GM19239 (cell line): ENCODE measurements at regions not wholly inside any gene's neighbourhood (a gene's known extent, or its start where the extent isn't known, plus 50 kb on each side); places are given as distances from the start of the nearest gene placed in this dataset.
"Not testable (repeated sequence)": the region's sequence is repeated elsewhere in the genome, so short reads cannot be mapped to it uniquely, and the experiment has no call there.

Experiments
- DNase-seq: peaks from one replicate; pipeline ENCODE4 v3.0.0; 2011; ENCODE audit warnings: low spot score; ENCODE audit not compliant: insufficient read length
- FAIRE-seq: peaks from 2 replicates; lab custom pipeline; 2011; peaks lifted over from hg19 to GRCh38; lab: Jason Lieb, UNC

DNA sequence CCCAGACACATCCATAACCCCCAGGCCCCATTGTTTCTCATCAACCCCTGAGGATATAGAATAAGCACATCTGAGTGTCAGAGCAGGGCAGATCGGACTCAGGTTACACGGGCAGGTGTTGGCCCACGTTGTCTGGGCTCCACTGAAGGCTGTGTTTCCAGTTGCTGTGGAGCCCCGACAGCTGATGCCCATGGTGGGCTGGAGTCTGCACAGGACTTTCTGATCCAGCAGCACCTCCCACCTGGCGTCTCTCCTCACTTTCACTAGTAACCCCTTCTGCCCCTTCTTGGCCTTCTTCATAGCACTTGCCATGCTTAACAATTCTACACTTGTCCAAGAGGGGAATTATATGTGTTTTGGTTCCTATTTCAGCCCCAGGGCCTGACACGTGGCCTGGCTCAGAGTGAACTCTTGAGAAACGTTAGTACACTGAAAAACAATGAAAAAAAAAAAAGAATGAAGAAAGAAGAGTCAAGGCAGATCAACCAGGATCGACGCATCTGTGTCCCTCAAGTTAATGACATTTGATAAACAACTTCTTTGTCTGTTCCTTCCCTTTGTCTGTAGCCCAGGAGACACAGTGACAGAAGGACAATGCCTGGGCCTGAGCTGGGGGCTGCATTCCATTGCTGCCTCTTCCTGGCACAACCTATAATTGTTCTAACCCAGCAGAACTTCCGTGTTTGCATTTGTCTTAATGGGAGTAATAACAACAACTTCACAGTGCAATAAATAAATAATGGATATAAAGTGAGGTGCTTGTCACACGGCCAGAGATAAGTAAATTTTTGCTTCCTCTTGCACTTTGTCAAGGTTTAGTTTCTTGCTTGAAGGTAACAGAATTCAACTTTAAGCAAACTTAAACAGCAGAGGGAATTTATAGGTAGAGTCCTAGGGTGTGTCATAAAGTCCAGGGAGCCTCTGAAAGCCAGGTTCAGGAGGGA, 224.2 kb upstream of the SSTR4 start:
- FAIRE-seq (no peak), DNase-seq (no peak)

GRCh38 chr20:22814471-22815205, 220.5 kb upstream of the SSTR4 start:
- DNase-seq (no peak), FAIRE-seq (no peak)

DNA sequence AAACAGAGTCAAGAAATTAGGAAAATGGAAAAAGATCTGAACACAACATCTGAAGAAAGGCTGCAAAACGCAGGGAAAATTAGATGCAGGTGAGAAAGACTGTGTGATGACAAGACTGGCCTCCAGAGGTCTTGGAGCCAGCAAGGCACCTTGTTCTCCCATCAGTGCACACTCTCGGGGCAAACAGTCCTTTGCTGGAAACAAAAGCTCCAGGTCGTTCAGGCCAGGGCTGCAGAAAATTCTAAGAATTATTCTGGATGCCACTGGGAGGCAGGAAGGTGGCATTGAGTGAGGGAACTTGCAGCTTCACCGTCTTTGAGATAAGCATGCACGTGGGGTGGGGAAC, 219.9 kb upstream of the SSTR4 start:
- FAIRE-seq = no peak
- DNase-seq = no peak

GRCh38 chr20:22815603-22816315, 219.4 kb upstream of the SSTR4 start:
- no peak for FAIRE-seq
- DNase-seq = no peak

- DNase-seq = no peak
- no peak for FAIRE-seq
These were observed 216.5 kb upstream of the SSTR4 start for GRCh38 chr20:22818636-22819035.

DNA sequence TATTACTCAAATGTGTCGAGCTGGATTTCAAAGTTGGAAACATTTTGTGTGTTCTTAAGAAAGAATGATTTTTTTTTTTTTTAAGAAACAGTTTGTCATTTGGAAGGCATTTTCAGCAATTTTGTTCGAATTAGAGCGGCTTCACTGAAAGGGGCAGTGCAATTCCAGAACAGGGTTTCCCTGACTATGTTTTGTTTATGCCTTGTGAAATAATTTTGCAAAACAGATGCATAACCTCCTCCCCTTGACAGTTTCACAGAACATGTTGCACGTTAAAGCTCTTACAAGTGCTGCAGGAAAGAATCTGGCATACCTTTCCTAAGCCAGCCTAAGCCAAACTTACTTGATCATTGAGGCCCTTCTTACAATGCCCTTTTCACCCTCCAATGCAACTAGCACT, 216.0 kb upstream of the SSTR4 start:
- no peak for DNase-seq
- FAIRE-seq = no peak

GRCh38 chr20:22819784-22820183, 215.3 kb upstream of the SSTR4 start:
- FAIRE-seq = no peak
- DNase-seq = no peak

GRCh38 chr20:22821081-22821727, 213.9 kb upstream of the SSTR4 start:
- FAIRE-seq (no peak), DNase-seq (no peak)

DNA sequence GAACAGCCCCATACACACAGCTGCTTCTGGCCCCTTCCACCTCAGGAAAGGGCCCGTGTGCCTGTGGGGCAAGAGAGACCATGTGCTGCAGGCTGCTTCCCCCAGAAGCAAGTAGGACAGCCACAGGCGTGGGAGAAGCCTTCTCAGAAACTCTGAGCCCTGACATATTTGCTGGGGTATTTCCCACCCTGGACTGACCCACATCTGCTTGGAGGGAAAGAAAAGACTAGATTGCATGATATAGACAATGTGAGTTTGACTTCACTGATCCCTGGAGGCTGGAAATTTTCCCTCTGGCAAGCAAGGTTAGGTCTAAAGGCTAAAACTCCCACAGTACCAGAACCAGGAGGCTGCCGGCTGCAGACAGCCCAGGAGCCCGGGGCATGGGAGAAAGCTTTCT, 213.3 kb upstream of the SSTR4 start:
- FAIRE-seq = no peak
- no peak for DNase-seq

DNA sequence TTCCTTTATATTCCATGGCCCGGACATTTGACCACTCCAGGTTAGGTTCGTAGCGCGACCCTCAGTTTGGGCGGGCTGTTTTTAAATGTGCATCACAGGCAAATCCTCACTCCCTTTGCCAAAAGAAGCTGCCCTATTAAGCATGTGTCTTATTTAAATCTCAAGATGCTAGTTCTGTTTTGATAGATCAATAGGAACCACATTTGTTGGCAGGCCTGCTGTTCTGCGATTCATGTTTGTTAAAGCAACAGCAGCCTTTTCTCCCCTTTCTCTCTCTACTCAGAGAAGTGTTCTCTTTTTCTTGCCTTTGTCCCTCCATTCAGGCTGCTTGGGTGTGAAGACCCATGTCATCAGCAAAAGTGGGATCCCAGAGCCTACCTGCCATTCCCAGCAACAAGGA, 212.0 kb upstream of the SSTR4 start:
- DNase-seq (no peak), FAIRE-seq (no peak)

DNA sequence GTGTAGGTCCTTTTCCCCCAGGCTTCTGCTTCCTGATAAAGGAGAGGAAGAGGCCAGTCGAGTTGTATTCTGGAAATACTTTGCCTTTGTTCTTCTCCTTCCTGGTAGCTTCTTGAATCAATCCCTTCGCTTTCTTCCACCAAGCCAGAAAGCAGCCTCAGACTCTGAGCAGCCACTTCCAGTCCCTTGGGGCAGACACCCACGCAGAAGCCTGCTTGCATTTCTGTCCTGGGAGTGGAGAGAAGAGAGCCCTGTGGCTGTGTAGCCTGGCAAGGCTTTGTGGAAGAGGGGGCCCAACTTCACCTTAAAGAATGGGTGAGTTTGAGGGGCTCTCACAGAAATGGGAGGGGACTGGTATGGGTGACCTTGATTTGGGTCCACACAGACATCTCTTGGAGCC, 211.0 kb upstream of the SSTR4 start:
- DNase-seq = no peak
- no peak for FAIRE-seq

DNA sequence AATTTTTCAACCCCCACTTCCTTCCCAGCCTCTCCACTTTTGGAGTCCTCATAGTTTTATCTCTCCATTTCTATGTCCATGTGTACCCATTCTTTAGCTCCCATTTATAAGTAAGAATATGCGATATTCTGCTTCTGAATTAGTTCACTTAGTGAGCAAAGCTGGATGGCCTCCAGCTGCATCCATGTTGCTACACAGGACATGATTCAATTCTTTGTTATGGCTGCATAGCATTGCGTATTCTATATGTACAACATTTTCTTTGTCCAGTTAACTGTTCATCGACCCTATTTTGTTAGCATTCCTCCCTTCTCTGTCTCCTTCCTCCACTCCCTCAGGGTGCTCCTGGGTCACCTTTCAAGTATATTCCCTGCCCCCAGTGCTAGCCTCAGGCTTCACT, 210.0 kb upstream of the SSTR4 start:
- DNase-seq (no peak), FAIRE-seq (no peak)

- FAIRE-seq (no peak), DNase-seq (no peak)
These were observed 209.6 kb upstream of the SSTR4 start for GRCh38 chr20:22825546-22825945.

- FAIRE-seq (no peak), DNase-seq (no peak)
These were observed 208.5 kb upstream of the SSTR4 start for GRCh38 chr20:22826306-22827230.

DNA sequence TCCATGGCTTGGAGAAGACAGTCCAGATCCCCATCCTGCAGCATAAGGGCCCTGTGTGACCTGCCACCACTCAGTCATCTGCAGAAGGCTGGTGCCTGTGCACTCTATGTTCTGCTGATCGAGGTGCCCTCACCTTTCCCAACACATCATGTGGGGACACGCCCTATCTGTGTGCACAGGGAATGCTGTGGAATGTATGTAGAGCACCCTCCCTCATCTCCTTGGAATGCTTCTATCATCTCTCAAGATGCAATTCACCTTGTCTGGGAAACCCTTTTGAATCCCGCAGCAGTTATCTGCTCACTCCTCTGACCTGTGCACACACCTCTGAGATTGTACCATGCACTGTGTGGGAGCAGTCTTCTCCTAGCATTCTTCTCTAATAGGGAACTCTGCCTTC, 207.2 kb upstream of the SSTR4 start:
- FAIRE-seq (no peak), DNase-seq (no peak)

DNA sequence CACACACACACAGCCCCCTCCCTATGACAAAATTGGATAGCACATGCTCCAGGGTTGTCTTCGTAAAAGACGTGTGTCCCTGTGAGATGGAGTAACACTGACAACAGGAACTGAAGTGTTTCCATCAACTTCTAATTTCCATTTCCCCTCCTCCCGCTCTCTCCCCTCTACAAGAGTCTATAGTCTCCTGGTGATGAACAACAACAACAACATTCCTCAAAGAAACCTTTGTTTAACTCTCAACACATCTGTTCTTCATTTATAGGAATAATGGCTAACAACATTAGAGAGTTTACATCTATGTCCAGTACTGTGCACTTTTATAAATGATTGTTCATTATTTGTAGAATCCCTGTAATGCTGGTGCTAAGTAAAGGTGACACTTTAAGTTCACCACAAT, 205.8 kb upstream of the SSTR4 start:
- no peak for DNase-seq
- FAIRE-seq = no peak

GRCh38 chr20:22830138-22830537, 205.0 kb upstream of the SSTR4 start:
- DNase-seq (no peak), FAIRE-seq (no peak)

DNA sequence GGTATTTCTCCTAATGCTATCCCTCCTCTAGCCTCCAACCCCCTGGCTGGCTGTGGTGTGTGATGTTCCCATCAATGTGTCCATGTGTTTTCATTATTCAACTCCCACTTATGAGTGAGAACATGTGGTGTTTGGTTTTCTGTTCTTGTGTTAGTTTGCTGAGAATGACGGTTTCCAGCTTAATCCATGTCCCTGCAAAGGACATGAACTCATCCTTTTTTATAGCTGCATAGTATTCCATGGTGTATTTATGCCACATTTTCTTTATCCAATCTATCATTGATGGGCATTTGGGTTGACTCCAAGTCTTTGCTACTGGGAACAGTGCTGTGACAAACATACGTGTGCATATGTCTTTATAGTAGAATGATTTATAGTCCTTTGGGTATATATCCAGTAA, 204.4 kb upstream of the SSTR4 start:
- not testable (repeated sequence) for DNase-seq, FAIRE-seq

- DNase-seq = no peak
These were observed 201.3 kb upstream of the SSTR4 start for GRCh38 chr20:22833851-22834250.

More at GRCh38 chr20:22833851-22834250, 201.3 kb upstream of the SSTR4 start:
- FAIRE-seq = no peak
